Mucosa of descending colon (tissue), 3 donors: ENCODE measurements at regions not wholly inside any gene's neighbourhood (a gene's known extent, or its start where the extent isn't known, plus 50 kb on each side); places are given as distances from the start of the nearest gene placed in this dataset.
A peak's percentile ranks its signal among the peaks of the same experiment; 100 is the strongest.

Experiments used
- ATAC-seq: fragments of 200-7000 bp; cut with Tn5 transposase; one replicate; pipeline ENCODE4 v1.9.1; 2020; ENCODE audit warnings: mild to moderate bottlenecking, moderate library complexity
- DNase-seq, 3 donors: peaks; one replicate each; pipeline ENCODE4 v3.0.0-alpha.2; 2020
- H3K36me3 ChIP-seq: fragments of 200-600 bp; one replicate; pipeline ENCODE4 v1.8.0; 2021; ENCODE audit warnings: low read depth, mild to moderate bottlenecking
- H3K4me1 ChIP-seq: fragments of 200-600 bp; one replicate; pipeline ENCODE4 v1.8.0; 2021; ENCODE audit warnings: low read depth, mild to moderate bottlenecking
- H3K4me3 ChIP-seq: fragments of 200-600 bp; one replicate; pipeline ENCODE4 v1.8.0; 2021; ENCODE audit warnings: mild to moderate bottlenecking
- H3K9me3 ChIP-seq: fragments of 200-600 bp; one replicate; pipeline ENCODE4 v1.8.0; 2021; ENCODE audit warnings: mild to moderate bottlenecking
- intact Hi-C, 2 donors: fragments of 100-400 bp; cut with DNase I in 1 of 2; cut with micrococcal nuclease in 1 of 2; formaldehyde crosslinking; loops; one replicate each; pipeline versions ENCODE4 v1.11.0 to v1.11.1; 2022; cut with DNase I, micrococcal nuclease
- TF ChIP-seq, protein P1 (sequence below): fragments of 200-600 bp; IDR thresholded peaks from one replicate; pipeline ENCODE4 v1.8.0; 2022; ENCODE audit warnings: antibody characterized with exemption, mild to moderate bottlenecking
- donor health status: DM: no; HTN: no; CAD: no; lungs with moderate emphysema.
- donor health status: DM: no; HTN: no; CAD: no.
- donor health status: DM: no; HTN: yes; CAD: no.

DNA sequence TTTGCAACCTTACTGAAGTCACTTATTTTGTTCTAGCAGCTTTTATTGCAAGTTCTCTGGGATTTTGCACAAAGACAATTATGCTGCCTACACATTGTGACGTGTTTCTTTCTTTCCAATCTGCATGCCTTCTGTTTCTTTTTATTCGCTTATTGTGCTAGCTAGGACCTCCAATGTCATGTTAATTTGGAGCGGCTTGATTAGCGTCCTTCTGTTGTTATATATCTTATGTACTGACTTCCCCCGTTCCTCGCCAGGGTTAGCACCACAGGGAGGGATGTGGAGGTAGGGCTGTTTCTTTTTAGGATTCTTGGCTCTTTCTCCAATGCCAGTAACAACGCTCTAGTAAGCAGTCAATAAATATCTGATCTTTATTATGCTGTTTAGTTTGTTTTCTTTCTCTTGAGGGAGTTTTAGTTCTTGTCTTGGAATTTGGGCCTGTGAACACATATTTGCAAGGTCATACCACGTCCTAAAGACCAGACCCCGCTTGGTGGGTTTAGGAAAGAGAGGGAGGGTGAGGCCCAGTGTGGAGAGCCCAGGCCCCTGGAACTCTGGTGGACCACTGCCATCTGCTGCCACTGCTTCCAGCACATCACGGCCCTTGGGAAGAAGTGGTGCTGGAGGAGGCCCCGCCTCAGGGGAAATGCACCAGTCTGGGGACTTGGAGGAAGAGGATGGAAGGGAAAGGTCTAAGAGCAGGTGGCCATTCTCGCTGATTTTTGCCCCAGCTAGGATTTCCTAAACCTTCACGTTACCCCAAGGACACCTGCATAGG is 129.1 kb downstream of the TRIML1 start:
- intact Hi-C loops: no loop called here
- no peaks in the 10 kb centered on the region for H3K9me3 ChIP-seq
- TF ChIP-seq, protein P1, sequence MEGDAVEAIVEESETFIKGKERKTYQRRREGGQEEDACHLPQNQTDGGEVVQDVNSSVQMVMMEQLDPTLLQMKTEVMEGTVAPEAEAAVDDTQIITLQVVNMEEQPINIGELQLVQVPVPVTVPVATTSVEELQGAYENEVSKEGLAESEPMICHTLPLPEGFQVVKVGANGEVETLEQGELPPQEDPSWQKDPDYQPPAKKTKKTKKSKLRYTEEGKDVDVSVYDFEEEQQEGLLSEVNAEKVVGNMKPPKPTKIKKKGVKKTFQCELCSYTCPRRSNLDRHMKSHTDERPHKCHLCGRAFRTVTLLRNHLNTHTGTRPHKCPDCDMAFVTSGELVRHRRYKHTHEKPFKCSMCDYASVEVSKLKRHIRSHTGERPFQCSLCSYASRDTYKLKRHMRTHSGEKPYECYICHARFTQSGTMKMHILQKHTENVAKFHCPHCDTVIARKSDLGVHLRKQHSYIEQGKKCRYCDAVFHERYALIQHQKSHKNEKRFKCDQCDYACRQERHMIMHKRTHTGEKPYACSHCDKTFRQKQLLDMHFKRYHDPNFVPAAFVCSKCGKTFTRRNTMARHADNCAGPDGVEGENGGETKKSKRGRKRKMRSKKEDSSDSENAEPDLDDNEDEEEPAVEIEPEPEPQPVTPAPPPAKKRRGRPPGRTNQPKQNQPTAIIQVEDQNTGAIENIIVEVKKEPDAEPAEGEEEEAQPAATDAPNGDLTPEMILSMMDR: no peak
- H3K4me3 ChIP-seq: no peak overlapping the region
- no peaks in the 10 kb centered on the region for H3K36me3 ChIP-seq
- ATAC-seq (no peak), DNase-seq (no peak)
- H3K4me1 ChIP-seq: no peaks in the 10 kb centered on the region

DNA sequence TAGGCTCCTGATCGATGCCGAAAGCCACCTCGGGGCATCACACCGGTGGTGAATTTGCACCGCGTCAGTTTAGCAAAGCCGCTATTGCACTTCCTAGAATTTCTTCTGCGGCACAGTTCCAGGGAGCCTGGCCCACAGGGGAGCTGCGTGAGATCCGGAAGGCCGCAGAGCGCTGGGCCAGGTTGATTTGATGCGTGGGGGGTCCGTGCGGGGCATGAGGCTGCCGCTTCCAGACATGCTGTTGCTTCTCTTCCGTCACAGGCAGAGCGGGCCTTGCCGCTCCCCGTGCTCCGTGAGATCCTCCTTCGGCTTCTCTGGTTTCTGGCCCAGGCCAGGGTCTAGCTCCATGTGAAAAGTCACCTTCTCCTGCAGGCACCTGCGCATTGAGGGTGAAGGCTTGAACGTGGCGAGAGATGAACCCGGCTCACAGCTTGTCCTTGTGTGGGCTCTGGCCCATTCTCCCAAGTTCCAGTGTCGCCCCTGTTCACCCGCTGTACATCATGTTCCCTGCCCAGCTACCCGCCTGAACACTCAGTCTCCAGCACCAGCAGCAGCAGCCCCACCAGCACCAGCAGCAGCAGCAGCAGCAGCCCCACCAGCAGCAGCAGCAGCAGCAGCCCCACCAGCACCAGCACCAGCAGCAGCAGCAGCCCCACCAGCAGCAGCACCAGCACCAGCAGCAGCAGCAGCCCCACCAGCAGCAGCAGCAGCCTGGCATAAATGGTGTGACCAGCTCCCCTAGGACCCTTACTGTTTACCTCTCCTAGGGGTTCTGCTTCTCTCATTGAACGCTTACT is 131.2 kb downstream of the TRIML1 start:
- Histone ChIP-seq H3K36me3 (no peaks in the 10 kb centered on the region), H3K9me3 (no peaks in the 10 kb centered on the region), H3K4me1 (no peaks in the 10 kb centered on the region), H3K4me3 (no peak overlapping the region)
- no peak for DNase-seq
- TF ChIP-seq, protein P1: no peak
- intact Hi-C loops: no loop called here
- ATAC-seq: no peak

DNA sequence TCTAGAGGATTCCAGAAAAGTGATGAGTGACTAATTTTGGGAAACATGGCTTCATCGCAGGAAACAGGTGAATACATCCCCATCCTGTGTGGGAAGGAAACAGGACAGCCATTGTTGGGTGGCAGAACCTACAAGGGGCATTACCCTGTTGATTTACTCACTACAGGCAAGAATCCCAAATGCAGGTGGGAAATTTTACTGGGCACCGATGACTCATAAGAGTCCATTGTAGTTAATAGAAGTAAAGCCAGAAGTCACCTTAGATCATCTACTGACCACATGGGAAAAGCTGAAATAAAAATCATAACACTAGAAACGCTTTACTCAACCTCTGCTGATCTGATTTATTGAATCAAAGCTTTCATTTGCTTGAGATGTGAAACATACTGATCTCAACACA is 136.4 kb downstream of the TRIML1 start:
- H3K4me3 ChIP-seq: no peak overlapping the region
- ATAC-seq (no peak), DNase-seq (no peak)
- no peaks in the 10 kb centered on the region for H3K36me3 ChIP-seq
- intact Hi-C loops: no loop called here
- H3K4me1 ChIP-seq: no peaks in the 10 kb centered on the region
- TF ChIP-seq, protein P1: no peak
- H3K9me3 ChIP-seq: no peaks in the 10 kb centered on the region

DNA sequence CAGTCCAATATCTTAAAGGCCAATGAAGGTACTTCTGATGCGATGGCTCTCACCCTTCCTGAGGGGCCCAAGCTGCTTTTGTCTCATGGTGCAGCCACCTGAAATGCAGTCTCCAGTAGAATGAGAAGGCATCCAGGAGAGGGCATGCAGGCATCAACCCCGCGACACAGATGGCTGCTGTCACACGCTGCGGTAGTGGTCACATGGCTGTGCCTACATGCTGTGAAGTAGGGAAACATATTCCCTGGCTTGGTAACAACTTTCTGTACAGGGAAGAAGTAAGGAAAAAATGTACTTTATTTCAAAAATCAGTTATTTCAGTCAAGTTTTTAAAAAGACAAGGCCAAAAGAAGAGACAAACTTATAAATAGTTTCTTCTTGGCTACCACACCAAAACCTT is 139.9 kb downstream of the TRIML1 start:
- Histone ChIP-seq H3K9me3 (no peaks in the 10 kb centered on the region), H3K4me3 (no peak overlapping the region), H3K36me3 (no peaks in the 10 kb centered on the region), H3K4me1 (no peaks in the 10 kb centered on the region)
- intact Hi-C loops: no loop called here
- no peak for ATAC-seq
- TF ChIP-seq, protein P1: no peak
- DNase-seq: no peak

DNA sequence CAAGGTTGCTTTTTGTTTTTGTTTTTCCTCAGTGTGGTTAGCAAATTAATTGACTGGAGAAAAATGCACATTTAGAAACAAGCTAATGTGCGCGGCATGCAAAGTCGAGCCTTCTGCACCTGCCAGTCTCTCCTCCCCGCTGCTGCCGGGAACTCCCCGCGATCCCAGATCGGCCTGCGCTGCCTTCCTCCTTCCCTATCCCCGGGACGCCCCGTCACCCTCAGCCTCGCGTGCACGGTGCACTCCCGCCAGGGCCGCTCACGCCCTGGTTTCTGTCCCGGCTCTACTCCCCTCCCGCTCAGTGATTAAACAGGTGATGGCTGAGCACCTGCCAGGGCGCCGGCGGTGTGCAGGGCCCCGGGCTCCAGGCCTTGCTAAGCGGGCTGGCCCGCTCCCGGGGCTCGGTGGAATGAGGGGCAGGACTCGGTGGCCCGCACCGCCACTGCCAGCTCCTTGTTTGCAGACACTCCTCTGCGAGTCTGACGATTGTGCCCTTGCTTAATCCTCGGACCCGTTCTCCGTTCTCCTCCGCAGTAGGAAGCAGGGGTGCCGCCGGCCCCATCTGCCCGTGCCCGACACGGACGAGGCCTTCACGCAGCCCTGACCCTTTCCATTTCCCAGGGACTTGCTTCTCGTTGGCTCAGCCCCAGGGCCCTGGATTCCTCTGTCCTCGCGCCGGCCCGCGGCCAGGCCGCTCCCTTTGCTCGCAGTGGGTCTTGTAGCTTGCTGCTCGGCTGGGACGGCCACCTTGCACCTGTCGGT is 143.4 kb downstream of the TRIML1 start:
- TF ChIP-seq, protein P1: no peak
- intact Hi-C loops: no loop called here
- Histone ChIP-seq H3K9me3 (no peaks in the 10 kb centered on the region), H3K36me3 (no peaks in the 10 kb centered on the region), H3K4me3 (no peak overlapping the region), H3K4me1 (no peaks in the 10 kb centered on the region)
- peak in 2 of 3 donors; percentile 7 to 35 for DNase-seq
- peak; percentile 78 for ATAC-seq
